HG02759 (cell line): ENCODE measurements at regions not wholly inside any gene's neighbourhood (a gene's known extent, or its start where the extent isn't known, plus 50 kb on each side); places are given as distances from the start of the nearest gene placed in this dataset.
"Not testable (repeated sequence)": the region's sequence is repeated elsewhere in the genome, so short reads cannot be mapped to it uniquely, and the experiment has no call there.

ENCODE experiments used
- ATAC-seq: cut with Tn5 transposase; IDR thresholded peaks from one replicate; pipeline ENCODE4 v1.9.1; 2021; ENCODE audit warnings: mild to moderate bottlenecking, moderate library complexity; ENCODE audit not compliant: unreplicated experiment

DNA sequence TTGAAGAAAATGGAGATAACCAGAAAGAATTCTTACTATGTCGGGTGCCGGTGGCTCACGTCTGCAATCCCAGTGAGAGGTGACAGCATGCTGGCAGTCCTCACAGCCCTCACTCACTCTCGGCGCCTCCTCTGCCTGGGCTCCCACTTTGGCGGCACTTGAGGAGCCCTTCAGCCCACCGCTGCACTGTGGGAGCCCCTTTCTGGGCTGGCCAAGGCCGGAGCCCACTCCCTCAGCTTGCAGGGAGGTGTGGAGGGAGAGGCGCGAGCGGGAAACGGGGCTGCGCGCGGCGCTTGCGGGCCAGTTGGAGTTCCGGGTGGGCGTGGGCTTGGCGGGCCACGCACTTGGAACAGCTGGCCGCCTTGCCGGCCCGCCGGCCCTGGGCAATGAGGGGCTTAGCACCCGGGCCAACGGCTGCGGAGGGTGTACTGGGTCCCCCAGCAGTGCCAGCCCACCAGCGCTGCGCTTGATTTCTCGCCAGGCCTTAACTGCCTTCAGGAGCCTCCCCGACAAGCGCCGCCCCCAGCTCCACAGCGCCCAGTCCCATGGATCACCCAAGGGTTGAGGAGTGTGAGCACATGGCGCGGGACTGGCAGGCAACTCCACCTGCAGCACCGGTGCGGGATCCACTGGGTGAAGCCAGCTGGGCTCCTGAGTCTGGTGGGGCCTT, 1672.5 kb upstream of the B3GALT2 start:
- ATAC-seq = not testable (repeated sequence)

DNA sequence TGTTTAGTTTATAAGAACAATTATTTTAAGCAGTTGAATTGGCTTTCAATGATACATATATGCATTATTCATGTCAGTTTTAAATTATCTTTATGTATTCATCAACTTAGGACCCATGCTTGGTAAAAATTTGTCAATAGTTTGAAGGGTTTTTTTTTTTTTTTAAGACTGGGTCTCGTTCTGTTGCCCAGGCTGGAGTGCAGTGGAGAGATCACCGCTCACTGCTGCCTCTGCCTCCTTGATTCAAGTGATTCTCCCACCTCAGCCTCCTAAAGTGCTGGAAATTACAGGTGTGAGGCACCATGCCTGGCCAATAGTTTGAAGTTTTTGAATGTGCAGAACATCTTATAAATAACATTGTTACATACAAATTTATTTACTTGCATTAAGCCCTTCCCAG, 1671.0 kb upstream of the B3GALT2 start:
- no peak for ATAC-seq

DNA sequence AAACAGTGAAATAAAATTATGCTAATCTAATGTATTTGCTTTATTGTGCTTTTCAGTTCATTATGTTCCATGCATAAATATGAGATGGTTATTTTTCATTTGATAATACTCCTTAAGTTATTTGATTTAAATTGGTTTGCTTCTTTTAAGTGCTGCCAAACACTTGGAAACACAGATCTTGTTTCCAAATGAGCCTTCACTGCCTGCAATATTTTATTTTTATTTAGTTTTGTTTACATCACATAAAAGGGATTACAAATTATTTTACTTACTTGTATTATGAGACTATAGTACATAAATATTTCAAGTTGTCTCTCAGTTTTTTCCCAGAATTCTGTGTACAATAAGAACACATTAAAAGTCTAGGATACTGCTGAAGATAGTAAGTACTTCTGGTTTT, 1662.4 kb upstream of the B3GALT2 start:
- ATAC-seq = no peak

DNA sequence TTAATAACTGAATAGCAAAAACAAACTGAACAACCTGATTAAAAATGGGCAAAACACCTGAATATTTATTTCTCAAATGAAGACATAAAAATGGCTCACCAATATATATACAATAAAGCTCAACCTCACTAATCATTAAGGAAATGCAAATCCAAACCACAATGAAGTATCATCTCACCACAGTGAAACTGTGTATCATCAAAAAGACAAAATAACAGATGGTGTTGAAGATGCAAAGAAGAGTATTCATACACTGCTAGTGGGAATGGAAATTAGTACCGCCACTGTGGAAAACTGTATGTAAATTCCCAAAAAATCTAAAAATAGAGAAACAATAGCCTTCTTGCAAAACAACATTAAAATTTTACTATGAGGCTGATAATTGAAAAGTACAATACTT, 1660.1 kb upstream of the B3GALT2 start:
- peak; percentile 61 for ATAC-seq

DNA sequence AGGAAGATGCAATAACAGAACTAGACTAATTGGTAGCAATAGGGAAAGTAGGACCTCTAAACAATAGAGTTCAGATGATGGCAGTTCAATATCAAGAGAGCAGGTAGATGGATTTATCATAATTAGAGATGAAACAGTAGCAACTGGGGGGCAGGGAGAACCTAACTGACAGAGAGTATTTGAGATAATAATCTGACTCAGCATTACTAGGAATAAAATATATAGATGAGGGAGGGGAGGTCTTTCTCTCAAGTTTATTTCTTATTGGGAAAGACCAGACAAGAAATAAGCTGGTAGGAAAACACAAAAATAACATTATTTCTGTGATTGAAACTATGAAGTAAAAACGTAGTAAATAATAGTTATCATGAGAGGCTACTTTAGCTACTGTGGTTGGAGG, 1656.7 kb upstream of the B3GALT2 start:
- no peak for ATAC-seq

DNA sequence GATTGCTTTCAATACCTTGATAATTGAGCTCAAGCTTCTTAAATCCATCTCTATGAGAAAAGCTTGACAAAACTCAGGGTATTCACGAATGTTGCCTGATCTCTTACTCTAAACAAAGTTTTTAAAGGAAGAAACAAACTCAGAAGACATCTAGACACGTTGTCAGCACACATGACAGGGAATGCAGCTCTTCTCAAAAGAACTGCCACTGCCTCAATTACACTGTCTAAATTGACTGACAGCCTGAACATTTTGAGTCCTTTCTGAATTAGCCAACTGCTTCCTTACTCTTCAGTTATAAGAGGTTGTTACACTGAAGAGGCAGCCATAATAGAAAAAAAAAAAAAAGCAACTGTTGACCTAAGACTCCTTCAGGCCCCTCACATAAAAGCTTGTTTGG, 1646.7 kb upstream of the B3GALT2 start:
- no peak for ATAC-seq

DNA sequence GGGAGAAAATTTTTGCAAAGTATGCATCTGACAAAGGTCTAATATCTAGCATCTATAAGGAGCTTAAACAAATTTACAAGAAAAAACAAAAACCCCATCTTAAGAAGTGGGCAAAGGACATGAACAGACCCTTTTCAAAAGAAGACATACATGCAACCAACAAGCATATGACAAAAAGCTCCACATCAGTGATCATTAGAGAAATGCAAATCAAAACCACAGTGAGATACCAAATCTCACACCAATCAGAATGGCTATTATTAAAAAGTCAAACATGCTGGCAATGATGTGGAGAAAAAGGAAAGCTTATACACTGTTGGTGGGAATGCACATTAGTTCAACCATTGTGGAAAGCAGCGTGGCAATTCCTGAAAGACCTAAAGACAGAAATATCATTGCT, 1645.2 kb upstream of the B3GALT2 start:
- ATAC-seq = not testable (repeated sequence)

DNA sequence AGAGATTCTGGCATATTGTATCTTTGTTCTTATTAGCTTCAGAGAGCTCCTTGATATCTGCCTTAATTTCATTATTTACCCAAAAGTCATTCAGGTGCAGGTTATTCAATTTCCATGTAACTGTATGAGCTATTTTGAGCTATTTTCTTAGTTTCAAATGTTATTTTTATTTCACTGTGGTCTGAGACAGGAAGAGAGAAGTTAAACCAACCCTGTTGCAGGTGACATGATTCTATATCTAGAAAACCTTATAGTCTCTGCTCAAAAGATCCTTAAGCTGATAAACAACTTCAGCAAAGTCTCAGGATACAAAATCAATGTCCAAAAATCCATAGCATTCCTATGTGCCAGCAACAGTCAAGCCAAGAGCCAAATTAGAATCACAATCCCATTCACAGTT, 1644.0 kb upstream of the B3GALT2 start:
- ATAC-seq = peak; percentile 82

DNA sequence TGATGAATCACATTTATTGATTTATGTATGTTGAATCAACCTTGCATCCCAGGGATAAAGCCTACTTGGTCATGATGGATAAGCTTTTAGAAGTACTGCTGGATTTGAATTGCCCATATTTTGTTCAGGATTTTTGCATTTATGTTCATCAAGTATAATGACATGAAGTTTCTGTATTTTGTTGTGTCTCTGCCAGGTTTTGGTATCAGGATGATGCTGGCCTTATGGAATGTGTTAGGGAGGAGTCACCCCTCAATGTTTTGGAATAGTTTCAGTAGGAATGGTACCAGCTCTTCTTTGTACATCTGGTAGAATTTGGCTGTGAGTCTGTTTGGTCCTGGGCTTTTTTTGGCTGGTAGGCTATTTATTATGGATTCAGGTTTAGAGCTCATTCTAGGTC, 1643.1 kb upstream of the B3GALT2 start:
- no peak for ATAC-seq

DNA sequence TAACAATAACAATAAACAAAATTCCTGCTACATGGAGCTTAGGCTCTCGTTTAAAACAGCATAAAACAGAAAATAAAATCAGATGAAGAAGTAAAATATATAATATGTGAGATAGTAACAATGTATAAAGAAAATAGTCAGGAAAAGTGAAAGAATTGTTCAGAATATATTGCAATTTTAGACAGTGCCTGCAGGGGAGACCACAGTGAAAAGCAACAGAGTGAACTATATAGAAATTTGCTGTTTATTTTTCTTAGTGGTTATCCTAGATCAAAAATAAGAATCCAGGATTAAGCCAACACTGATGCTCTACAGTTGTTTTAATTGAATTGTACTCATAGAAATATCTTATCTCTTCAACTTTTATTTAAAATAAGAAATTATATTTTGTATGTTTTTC, 1639.0 kb upstream of the B3GALT2 start:
- ATAC-seq = no peak

DNA sequence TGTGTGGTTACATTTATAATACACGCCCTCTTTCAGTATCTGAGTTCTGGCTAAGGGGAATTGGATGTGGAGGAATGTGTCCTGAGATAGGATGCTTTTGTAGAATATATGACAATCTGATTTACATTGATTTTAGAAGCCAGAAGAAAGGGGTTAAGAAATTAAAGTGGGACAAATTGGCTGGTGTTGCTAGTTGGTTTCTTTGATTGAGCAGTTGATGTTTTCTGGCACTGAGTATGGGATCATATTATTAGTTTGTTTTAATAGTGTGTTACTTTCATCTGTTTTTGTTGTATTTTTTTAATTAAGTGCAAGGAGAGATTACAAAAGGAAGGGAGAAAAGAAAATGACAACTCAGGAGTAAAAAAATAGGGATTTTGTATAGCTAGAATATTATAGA, 1634.7 kb upstream of the B3GALT2 start:
- ATAC-seq = no peak

DNA sequence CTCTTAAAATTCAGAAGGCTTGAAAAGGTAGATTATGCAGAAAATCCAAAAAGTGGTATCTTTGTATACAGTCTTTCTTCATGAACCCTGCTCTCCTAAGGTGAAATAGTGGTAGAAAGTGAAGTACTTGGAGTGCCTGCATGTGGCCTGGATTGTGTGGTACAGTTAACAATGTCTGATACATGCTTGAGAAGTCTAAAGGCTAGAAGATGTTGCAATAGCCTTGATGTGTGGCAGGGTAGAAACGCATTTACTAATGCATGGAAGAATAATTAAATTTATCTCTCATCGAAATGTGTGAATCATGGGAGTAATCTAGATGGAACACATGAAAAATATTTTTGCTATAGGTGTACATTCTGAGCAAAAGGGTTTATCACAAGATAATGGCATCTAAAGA, 1632.3 kb upstream of the B3GALT2 start:
- no peak for ATAC-seq

DNA sequence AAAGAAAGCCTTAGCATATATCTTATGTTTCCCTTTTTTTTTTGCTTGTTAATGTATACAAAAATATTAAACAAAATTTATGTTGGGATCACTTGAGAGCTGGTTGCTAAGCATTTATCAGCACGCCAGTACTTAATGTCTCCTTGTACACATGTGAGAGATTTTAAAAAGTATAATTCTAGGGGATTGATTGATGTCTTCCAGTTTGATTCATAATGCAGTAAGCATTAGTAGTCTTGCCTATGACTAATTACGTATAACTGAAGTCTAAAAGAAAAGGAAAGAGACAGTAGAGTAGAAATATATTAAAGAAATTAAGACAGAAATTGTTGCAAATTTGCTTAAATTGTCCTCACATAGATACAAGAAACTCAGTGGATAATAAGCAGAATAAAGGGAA, 1630.4 kb upstream of the B3GALT2 start:
- ATAC-seq = no peak

DNA sequence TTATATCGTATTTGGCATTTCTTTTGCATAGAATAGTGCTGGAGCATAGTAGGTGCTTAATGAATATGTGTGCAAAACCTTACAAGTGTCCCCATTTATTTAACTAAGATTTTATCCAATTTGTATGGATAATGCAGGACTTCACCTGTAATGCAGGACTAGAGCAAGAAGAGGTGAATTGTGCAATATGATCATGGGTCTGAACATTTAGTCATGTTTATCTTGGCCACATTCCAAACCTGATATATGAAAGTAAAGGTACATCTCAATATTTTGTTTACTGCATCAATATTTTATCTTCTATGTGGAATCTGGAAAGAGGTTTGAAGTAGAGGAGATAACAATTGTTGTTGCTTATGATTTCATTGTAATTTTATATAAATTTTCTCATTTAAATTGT, 1626.7 kb upstream of the B3GALT2 start:
- ATAC-seq = no peak

DNA sequence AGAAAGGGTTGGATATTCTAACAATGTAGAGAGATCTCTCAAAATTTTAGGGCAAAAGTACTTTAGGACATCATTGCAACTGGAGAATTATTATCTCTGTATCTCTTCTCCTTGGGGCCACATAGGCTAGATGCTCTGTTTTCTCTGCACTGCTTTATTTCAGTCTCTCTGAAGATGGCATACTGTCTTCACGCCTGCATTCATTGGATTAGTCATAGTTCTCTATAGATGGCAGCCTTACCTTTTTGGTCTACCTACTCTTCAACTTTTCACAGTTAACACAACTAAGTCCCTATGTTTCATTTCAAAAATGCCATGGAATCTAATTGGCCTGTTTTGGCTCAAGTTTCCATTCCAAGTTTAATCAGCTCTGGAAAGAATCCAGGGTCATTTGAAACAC, 1623.3 kb upstream of the B3GALT2 start:
- ATAC-seq = no peak

DNA sequence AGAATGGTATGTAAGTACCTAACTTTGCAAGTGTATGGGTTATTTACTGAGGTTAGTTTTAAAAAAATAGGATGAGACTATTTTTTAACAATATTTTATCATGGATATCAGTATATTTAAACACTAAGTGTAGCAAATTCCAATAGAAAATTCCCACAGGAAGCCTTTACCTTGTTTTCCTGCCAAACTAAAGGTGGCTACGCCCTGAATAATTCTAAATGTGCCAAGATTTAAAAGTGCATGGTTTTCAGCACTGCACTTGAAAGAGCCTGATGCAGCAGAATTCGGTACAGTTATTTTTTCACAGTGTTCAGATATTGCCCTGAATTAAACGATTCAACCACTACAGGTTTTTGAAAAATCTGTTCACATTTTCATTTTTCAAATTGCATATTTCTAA, 1622.8 kb upstream of the B3GALT2 start:
- ATAC-seq = no peak

DNA sequence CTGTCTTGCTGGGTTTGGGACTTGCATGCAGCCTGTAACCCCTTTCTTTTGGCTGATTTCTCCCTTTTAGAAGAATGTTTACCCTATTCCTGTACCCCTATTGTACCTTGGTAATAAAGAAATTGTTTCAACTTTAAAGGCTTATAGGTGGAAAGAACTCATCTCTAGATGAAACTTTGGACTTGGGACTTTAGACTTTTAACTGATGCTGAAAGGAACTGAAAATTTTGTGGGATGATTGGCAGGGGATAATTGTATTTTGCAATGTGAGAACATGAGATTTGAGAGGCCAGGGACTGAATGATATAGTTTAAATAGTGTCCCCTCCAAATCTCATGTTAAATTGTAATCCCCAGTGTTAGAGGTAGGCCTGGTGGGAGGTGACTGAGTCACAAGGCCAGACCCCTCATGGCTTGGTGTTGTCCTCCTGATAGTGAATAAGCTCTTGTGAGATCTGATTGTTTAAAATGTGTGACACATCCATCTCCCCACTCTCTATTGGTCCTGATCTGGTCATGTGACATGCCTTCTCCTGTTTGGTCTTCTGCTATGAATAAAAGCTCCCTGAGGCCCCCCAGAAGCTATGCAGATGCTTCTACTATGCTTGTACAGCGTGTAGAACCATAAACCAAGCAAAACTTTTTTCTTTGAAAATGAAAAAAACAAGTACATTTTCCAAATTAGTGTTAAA, 1621.3 kb upstream of the B3GALT2 start:
- ATAC-seq = no peak

DNA sequence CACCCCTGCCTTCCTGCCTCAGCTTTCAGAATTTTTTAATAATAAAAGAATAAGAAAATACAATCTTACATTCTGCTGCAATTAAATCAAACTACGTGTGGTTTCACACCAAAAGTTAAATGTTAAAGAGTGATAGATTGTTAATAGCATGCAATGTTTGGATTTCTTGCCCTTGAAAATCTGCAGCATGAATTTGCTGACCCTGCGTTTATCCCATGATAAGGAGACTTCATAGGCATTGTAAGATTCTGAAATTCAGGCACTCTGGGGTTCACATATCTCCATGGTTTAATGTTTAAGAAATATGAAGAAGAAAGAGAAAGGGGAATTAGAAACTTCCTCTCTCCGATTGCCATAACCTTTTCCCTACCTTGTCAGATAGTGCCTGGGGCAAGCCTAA, 1616.2 kb upstream of the B3GALT2 start:
- no peak for ATAC-seq

DNA sequence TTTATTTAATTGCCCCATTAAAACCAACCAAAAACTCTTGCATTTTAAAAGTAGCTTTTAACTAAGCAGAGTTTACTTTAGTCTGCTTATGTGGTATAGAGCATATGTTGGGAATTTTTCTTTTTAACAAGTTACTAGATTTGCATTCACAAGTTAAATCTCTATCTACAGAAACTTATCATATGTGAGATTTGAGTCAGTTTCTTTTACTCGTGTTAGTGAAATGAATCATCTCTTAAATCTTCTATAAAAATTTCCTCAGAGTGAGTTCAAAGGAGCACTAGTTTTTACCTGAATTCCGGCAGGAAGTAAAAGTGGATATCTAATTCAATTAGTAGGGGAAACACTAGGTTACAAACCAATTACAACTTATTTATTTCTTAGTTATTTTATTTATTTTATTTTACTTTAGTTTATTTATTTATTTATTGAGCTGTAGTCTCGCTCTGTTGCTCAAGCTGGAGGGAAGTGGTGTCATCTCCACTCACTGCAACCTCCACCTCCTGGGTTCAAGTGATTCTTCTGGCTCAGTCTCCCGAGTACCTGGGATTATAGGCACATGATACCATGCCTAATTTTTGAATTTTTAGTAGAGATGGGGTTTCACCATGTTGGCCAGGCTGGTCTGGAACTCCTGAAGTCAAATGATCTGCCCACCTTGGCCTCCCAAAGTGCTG, 1609.6 kb upstream of the B3GALT2 start:
- peak; percentile 80 for ATAC-seq

DNA sequence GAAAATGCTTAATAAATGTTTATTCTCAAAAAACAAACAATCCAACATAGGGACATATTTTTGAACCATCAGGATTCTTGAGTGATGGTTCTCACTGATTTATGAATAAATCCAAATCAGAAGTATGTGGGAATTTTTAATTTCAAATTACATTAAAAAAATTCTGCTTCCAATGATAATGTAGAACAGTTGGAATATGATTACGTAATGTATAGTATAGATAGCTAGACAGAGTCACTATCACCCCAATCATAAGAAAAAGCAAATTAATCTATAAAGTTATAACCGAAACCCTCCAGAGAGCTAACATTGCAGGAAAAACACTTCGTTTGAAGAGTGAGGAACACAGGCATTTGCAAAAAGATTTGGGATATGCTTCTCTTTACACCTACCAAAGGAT, 1600.6 kb upstream of the B3GALT2 start:
- ATAC-seq = no peak

DNA sequence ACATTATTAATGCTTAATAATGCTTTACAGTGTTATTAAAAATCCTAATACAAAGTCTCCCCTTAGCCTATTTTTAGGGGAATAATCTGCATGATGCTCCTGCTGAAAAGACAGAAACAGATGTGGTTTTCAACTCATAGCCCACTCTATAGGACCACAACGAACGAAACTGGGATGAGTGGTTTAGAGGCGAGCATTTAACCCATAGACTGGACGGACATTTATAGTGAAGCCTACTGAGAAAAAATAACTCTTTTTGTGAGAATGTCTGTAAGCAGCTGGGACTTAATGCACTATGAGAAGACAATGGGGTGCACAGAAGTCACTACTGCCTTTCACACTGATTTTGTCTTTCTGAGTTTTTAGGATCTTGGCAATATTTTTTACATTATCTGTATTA, 1599.6 kb upstream of the B3GALT2 start:
- ATAC-seq = no peak

DNA sequence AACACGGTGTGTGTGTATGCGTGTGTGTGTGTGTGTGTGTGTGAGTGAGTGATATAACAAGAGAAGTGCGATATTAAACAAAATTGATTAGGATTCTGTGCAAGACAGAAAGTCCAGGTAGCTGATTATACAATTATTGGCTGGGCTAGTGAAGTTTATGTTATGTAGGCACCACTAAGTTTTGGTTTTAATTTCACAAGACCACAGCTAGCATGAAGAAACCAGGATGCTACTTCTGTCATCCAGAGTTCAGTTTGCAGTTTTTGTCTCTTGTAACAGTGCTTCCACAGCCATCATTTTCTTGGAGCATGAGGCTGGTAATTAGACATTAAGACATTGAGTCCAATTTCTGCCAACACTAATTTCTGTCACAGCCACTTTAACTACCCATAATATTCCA, 1590.2 kb upstream of the B3GALT2 start:
- no peak for ATAC-seq
